GM21390 (cell line): ENCODE measurements at regions not wholly inside any gene's neighbourhood (a gene's known extent, or its start where the extent isn't known, plus 50 kb on each side); places are given as distances from the start of the nearest gene placed in this dataset.

Experiments
- ATAC-seq: cut with Tn5 transposase; IDR thresholded peaks from one replicate; pipeline ENCODE4 v1.9.1; 2021; ENCODE audit not compliant: unreplicated experiment

GRCh38 chr4:111982089-111982488, 163.2 kb upstream of the FAM241A start:
- no peak for ATAC-seq

DNA sequence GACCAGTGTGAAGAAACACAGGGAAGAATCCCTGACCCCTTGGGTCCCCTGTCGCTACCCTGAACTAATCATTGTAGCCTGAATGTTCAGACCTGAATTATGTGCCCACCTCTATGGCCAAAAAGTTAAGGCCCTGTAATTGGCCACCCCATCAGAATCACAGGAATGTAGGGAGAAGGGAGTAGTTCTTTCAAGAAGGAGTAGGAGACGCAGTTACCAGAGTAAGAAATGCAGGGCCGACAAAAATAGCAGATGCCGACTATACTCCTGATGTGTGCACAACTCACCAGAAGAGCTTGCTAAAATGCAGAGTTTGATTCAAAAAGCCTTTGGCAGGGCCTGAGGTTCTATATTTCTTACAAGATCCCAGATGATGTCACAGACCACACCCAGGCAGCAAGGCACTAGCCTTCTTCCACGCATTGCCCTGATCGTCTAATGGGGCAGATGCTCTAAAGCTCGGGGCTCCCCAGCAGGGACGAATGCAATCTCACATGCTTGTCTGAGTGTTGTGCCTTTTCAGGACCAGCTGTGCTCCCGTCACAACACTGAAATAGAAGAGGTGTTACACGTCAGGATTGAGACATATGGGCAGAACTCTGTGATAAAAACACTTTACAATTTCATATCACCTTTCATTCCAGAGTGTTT, 161.0 kb upstream of the FAM241A start:
- ATAC-seq, result no peak

- no peak for ATAC-seq
Observed at GRCh38 chr4:111985426-111985825, 159.8 kb upstream of the FAM241A start.

DNA sequence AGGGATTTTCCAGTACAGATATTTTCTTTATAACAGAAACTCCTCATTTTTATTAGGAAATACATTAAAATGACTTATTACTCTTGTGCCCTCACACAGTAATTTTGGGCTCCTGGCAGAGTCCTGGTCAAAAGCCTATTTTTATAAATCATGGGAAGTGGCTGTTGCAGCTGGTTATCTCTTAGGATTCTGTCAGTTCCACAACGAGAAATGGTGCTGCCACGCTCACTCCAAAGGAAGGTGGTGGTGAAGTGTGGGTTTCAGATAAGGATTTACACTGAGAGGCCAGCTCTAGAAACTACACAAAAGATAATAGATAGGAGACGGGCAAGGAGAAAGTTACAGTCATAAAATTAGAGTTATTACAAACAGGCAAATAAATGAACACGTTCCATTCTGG, 159.2 kb upstream of the FAM241A start:
- ATAC-seq, result no peak

DNA sequence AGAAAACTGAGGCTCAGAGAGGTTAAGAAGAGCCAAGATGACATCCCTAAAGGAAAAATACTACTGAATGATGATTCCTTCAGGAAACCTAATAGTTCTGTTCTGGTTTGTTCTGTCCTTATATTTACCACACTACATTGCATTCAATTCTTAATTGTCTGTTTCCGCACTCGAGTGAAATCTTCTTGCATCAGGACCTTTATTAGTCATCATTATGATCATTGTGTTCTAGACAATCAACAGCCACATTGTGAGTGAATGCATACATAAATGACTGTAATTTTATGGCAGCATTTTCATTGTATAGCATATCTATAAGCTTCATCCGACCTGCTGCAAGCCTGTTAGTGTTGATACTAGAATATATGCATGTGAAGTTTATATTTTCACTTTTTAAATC, 156.7 kb upstream of the FAM241A start:
- ATAC-seq, result no peak

DNA sequence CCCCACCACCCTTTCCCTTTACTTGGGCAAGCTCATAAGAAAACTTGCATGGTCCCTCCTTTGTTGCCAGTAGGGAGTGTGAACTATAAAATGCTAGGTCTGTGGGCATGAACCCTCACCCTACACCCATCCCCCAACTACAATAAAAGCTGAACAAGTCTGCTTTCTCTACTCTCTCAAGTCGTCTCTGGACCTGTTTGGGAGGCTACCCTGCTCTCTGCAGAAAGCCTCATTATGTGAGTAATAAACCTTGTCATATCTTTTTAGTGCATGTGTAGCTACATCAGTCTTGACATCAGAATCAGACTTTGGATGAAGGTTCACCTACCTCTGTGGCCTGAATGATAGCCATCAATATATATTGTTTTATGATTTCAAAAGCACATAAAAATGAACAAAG, 155.4 kb upstream of the FAM241A start:
- ATAC-seq, result no peak

- ATAC-seq, result peak; percentile 97
Observed at GRCh38 chr4:111991163-111991562, 154.1 kb upstream of the FAM241A start.

DNA sequence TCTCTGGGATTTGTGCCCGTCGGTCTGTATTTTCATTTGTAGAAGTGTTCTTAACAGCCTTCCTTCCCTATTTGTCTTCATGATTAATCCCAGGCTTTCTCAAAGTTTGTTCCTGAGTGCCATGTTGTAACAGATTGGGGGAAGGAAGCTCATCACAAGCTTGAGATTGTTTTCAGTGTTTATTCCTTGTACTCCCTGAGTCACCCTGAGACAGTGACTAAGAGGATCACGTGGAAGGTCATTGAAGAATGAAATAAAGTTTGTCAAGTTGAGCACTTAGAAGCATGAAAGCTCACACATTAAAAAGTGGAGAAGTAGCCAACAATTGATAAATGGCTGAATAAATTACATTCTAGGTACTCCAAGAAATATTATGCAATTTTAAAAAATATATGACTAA, 153.5 kb upstream of the FAM241A start:
- no peak for ATAC-seq

DNA sequence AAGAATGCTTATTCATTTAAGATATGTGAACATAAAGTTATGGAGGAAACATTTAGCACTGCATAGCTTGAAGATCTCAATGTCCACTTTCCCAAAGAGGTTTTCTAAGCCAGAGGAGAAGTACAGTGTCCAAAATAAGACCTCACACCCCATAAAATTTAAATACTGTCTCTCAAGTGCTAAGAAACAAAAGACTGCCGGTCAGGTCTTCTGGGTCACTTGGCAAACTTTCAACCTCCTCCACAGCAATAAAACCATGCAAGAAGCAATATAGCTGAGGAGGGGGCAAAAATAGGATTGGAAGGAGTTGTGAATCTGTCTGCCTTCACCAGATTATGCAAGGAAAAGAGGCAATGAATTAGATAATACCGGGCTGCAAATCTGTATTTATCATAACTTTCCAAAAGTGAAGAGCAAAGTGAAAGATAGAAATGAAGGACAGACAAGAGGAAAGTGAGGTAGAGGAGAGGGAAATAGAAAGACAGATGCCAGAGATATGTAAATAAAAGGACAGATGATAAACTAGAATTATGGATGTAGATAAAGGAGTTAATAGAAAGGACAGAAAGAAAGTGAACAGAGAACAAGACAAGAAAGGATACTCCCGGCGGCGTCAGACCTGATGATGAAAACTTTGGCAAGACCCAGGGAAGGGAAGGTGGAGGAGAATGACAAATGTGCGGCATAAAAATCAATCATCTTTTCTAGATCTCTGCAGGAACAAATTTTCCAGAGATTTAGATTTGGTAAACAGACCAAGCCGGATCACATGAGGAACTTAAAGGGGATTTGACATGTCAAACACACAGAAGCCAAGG, 152.7 kb upstream of the FAM241A start:
- no peak for ATAC-seq

DNA sequence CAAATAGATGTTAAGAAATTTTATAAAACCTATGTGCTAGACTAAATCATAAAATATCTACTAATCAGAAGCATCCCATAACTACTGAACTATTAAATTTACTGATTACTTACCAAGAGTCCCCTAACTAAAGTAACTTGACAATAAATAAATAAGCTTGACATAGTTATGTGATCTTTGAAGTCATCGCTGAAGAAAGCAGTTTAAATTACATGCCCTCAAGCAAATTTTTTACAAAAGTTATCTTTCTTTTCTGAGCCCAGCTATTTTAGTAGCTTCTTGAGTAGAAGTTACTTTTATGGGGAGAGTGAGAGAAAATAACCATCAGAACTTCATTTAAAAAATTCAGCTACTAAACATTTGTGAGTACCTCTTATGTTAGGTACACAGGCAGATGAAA, 150.9 kb upstream of the FAM241A start:
- ATAC-seq, result no peak

- ATAC-seq, result no peak
Observed at GRCh38 chr4:111997785-111998184, 147.5 kb upstream of the FAM241A start.

DNA sequence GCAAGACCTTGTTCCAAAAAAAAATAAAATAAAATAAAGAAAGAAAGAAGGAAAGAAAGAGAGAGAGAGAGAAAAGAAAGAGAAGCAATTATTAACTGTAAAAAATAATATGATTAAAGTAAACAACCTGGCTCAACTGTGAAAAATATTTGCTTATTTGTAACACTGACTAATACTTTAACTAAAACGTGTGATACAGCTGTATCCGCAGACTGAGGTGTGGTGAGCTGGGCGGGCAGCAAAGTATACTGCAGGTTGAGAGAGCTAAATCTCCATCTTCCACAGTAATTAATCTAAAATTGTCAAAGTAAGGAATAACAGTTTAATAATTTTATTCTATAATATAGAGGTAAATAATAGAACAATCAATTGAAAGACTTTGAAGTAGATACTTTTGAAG, 145.5 kb upstream of the FAM241A start:
- no peak for ATAC-seq

GRCh38 chr4:112001041-112001440, 144.2 kb upstream of the FAM241A start:
- no peak for ATAC-seq

DNA sequence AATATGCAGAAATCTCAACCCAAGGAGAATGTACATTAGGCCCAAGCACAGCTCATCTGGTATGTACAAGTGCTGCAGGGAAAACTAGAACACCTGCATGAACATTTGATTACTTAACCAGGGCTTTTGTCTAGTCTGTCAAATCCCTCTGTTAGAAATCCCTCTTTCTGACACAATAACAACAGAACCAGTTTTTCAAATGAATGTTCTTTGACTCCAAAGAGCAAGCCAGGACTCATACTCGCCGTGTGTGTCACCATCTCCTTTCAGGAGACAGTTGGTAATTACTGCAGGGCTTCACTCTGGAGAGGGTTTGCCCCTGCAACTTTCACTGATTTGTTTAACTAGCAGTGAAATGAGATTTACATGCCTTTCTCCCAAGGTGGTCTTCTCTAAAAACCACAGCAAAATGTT, 143.0 kb upstream of the FAM241A start:
- no peak for ATAC-seq

- ATAC-seq, result no peak
Observed at GRCh38 chr4:112003231-112003907, 141.9 kb upstream of the FAM241A start.

DNA sequence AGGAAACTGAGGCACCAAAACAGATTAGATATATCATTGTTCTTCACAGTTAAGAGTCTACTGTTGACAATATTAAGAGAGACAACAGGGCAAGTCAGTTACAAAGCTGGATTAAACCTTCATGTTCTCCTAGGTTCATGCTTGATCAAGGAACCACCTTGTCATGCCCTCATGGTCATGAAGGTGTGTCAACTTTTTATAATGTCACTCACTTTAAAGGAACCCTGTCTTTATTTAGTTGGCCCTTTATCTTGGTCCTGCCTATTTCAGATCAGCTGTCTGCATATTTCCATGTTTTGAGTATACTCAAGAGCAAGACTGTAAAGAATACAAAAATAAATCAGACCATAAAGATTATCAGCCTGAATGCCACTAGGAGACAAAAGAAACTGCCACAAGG, 140.2 kb upstream of the FAM241A start:
- ATAC-seq, result no peak

DNA sequence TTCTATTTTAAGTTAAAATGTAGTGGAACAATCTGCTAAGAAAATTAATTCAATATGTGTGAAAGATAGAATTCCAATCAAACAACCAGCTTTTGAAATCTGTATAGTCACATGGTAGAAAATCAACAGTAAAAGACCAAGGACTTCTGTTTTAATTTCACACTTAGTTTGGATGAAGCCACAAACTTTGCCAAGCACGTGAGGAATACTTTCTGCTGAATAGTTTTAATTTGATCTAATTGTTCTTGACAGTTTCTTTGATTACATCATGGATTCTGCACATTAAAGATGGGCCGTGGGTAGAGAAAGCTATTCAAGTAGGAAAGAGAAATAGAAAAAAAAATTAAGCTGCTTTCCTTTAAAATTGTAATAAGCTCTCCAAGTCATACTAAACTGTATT, 137.9 kb upstream of the FAM241A start:
- ATAC-seq, result no peak

GRCh38 chr4:112015960-112016359, 129.3 kb upstream of the FAM241A start:
- ATAC-seq, result no peak

- ATAC-seq, result no peak
Observed at GRCh38 chr4:112023402-112023950, 121.8 kb upstream of the FAM241A start.

- no peak for ATAC-seq
Observed at GRCh38 chr4:112026058-112026457, 119.2 kb upstream of the FAM241A start.

GRCh38 chr4:112029771-112030171, 115.5 kb upstream of the FAM241A start:
- no peak for ATAC-seq
